Urinary bladder (tissue), 3 donors: ENCODE measurements at regions not wholly inside any gene's neighbourhood (a gene's known extent, or its start where the extent isn't known, plus 50 kb on each side); places are given as distances from the start of the nearest gene placed in this dataset.

Experiments used
- DNase-seq: peaks from one replicate; pipeline ENCODE4 v3.0.0-alpha.2; 2015; ENCODE audit errors: extremely low spot score
- H3K27ac ChIP-seq: one replicate; pipeline ENCODE4 v1.5.1; 2013; ENCODE audit warnings: low read depth, mild to moderate bottlenecking, moderate library complexity
- H3K36me3 ChIP-seq: one replicate; pipeline ENCODE4 v1.6.1; 2013; ENCODE audit warnings: mild to moderate bottlenecking, moderate library complexity; ENCODE audit not compliant: insufficient read depth
- H3K4me1 ChIP-seq: one replicate; pipeline ENCODE4 v1.6.1; 2013; ENCODE audit warnings: mild to moderate bottlenecking, moderate library complexity; ENCODE audit not compliant: insufficient read depth
- H3K4me3 ChIP-seq: one replicate; pipeline ENCODE4 v1.5.1; 2013; ENCODE audit warnings: low read depth, low read length
- WGBS: extraction: QIAGEN DNeasy Blood & Tissue Kit; methylation state at CpG from one replicate; pipeline ENCODE4 v1.1.7; 2013; 5-methylcytosine and 5-hydroxymethylcytosine counted together
- donor health status: healthy with polysubstance abuse.
- donor health status: healthy.

DNA sequence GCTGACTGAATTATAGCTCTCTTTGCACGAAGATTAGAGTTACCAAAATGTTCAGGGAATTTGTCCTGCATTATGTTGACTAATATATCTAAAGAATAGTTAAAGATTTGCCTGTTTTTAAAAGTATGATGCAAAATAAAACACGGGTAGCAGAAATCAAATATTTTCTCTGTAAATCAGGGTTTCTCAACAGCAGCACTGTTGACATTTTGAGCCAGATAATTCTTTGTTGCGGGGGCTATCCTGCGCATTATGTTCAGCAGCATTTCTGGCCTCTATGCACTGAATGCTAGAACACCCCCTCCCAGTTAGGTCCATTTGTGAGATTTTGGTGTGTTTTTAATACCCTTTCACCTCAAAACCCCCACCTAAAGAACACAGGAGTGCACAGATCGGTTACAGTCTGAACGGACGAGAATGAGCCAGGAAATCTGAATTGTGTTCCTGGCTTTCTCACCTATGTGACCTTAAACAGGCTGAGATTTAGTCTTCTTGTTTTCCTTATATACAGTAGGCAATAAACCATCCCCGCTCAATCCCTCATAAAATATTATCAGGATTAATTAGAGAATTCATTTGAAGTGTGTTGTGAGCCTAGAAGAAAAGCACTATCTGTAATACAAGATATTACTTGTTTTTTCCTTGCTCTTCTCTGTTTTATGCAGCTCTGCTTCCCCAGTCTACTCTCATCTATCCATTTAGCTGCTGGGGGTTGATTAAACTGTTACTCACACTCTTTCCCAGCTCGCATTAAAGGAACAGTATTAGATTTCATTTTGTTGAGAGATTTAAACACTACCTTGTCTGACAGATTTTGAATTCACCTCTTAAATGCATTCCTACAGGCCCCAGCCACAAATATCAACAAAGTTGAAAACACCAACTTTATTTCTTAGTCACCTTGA is 247.5 kb upstream of the GOLIM4 start:
- no peak for DNase-seq
- 77% methylated on average over 9 of the region's 9 CpGs for WGBS
- H3K27ac ChIP-seq, result no peak overlapping the region
- H3K4me1 ChIP-seq, result no peaks in the 10 kb centered on the region
- H3K36me3 ChIP-seq, result no peaks in the 10 kb centered on the region
- H3K4me3 ChIP-seq, result no peak overlapping the region

DNA sequence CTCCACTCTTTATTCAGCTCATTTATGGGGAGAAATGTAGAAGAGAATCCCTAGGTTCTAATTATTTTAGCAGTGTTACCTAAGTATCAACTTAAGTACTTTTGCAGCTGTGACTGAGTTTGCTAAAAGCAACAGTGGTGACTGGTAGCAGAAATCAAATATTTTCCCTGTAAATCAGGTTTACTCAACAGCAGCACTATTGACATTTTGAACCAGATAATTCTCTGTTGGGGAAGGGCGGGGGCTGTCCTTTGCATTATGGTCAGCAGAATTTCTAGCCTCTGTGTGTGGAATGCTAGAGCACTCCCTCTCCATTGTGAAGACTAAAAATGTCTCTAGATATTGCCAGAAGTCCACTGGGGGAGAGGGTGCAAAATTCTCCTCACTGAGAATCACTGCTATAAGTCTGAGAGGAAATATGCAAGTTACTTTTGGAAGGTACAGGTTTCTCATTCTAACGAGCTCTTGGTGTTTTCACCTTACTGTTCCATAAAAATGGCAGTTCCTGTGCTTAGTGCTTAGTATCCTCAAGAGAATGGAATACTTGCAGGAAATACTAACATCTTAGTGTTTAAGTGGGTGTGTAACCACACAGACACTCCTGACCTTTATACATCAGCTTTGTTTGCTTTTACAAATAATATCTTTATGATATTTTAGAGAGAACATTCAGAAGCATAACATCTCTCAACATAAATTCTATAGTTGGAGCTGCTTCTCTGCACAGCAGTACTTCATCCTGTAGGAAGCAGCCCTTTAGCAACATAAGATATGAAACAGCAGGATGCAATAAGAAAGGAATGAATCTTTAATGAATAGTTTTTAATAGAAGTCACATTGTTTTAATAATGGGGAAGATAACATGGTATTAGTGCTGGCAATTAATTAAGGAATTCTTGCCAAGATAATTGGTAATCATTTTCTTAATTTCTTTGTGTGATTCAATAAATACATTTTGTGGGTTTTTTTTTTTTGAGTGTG is 246.5 kb upstream of the GOLIM4 start:
- no peaks in the 10 kb centered on the region for H3K36me3 ChIP-seq
- no peak overlapping the region for H3K4me3 ChIP-seq
- DNase-seq, result no peak
- no peaks in the 10 kb centered on the region for H3K4me1 ChIP-seq
- 55% methylated on average over 2 of the region's 2 CpGs for WGBS
- no peak overlapping the region for H3K27ac ChIP-seq

DNA sequence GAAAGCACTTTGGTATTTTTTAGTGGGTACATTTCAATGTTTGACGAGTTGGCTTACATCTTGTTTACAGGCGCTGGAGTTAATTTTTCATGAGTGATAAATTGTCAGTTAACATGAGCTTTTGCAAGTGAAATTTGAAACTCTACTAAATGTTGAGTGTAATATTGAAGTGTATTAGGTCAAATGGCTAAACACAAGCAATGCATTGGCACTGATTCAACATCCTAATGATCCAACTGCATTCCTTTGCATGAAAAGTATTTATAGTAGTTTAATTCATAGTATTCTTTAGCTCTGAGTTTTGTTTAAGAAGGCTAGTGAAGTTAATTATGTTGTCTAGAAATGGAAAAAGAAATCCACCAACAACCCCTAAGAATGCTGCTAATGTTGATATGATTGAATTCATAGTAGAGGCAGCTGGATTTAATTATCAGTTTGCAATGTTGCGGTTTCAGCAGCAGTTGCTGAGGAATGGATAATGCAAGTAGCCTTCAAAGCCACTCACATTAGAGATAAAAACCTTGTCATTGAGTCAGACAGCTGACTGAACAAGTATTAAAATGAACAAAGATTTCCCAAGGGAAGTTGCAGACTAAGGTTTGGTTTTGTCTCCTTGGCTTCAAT is 245.6 kb upstream of the GOLIM4 start:
- 42% methylated on average over 3 of the region's 3 CpGs for WGBS
- no peak overlapping the region for H3K4me3 ChIP-seq
- DNase-seq, result no peak
- no peaks in the 10 kb centered on the region for H3K4me1 ChIP-seq
- H3K36me3 ChIP-seq, result no peaks in the 10 kb centered on the region
- no peak overlapping the region for H3K27ac ChIP-seq

DNA sequence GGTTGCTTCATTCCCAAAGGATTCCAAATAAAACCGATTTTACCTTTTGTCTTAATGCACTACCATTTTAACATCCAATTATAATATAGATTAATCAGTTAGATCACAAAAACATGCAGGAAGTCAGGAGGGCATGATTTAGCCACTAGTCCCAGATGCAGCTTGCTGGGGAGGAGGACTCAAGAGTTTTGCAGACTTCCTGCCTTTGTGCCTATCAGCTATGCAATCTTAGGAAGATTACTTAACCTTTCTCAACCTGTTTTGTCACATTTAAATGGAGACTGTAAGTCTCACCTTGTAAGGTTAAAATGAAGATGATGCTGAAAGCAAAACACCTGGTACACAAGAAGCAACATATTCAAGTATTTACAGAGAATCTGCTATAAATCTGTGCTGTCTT is 242.4 kb upstream of the GOLIM4 start:
- no peak overlapping the region for H3K4me3 ChIP-seq
- no peak for DNase-seq
- H3K36me3 ChIP-seq, result no peaks in the 10 kb centered on the region
- H3K27ac ChIP-seq, result no peak overlapping the region
- WGBS, result 72% methylated on average over 1 of the region's 1 CpG
- H3K4me1 ChIP-seq, result no peaks in the 10 kb centered on the region

DNA sequence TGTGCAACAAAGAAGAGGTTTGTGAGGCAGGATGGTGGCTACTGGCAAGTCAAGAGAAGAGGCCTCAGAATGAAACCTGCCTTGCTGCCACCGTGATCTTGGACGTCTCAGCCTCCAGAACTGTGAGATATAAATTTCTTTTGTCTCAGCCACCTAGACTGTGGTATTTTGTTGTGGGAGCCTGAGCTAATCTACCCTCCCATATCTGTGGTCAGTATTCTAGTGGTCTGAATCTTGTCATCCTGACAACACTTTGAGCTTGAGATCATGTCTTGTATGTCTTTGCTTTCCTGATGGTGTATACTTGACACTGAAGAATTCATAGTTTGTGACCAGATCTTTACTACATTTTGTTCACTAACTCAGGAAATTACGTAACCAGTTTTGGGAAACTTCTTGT is 240.6 kb upstream of the GOLIM4 start:
- no peak for DNase-seq
- 71% methylated on average over 3 of the region's 3 CpGs for WGBS
- H3K4me3 ChIP-seq, result no peak overlapping the region
- no peaks in the 10 kb centered on the region for H3K4me1 ChIP-seq
- H3K27ac ChIP-seq, result no peak overlapping the region
- H3K36me3 ChIP-seq, result no peaks in the 10 kb centered on the region

DNA sequence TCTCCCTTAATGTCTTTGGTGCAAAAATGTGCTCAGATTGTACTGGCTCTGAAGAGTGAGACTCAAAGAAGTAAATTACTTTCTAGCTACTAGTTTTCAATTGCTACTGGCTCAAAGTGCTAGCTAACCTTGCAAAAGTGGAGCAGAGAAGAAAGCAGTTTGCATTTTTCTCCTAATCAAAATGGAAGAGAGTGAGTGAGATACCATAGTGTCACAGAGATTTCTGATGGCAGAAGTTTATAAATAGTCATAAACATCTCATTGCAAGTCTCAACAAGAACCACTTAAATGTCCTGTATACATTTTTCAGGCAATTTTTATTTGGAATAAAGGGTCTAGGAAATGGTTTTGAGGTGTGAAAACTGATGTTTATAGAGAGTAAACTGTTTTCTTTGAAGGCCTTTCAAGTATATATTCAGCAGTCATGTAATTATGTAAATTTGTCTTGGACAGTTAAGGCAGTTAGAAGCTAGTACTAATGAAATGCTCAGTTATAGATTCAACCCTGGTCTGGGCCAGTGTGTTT is 237.7 kb upstream of the GOLIM4 start:
- no peak overlapping the region for H3K27ac ChIP-seq
- H3K36me3 ChIP-seq, result no peaks in the 10 kb centered on the region
- H3K4me1 ChIP-seq, result no peaks in the 10 kb centered on the region
- no peak overlapping the region for H3K4me3 ChIP-seq
- DNase-seq, result no peak

DNA sequence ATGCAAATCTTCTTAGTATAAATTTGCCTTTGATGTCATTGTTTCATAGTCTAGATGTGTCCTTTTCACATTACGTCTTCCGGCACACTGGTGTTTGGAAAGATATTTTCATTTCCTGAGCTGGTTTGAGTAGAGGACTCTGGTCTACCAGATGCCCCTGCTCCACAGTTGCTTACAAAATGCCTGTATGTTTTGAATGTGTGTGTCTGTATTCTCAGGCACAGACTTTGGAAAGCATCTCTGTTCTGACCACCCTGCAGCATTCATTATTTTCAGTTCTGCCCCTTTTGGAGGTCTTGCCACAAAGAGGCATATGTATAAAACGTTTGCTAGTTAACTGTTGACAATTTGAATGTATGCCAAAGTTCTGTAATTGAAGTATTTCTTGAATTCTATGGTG is 236.0 kb upstream of the GOLIM4 start:
- H3K27ac ChIP-seq, result no peak overlapping the region
- no peak for DNase-seq
- H3K4me3 ChIP-seq, result no peak overlapping the region
- H3K4me1 ChIP-seq, result no peaks in the 10 kb centered on the region
- no peaks in the 10 kb centered on the region for H3K36me3 ChIP-seq
- WGBS, result 63% methylated on average over 3 of the region's 3 CpGs

DNA sequence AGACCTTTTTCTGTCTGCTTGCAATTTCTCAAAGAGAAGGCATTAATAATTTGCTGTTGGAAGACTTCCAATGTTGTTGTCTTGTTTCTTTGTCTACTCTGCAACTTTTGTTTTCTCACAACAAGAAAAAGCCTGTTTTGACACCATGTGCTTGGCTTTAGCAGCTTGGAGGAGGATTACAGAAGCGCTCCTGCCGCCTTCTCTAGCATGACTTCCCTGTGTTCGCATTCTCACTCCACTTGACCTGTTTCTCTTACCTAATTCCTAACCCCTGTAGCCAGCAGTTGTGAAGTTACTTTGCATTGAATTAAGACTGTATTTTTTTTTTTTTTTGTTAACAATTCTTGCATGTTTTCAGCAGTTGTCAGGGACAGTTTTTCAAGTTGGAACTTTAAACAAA is 235.3 kb upstream of the GOLIM4 start:
- Histone ChIP-seq H3K4me3 (no peak overlapping the region), H3K27ac (no peak overlapping the region), H3K4me1 (no peaks in the 10 kb centered on the region), H3K36me3 (no peaks in the 10 kb centered on the region)
- 93% methylated on average over 3 of the region's 3 CpGs for whole genome bisulfite sequencing
- no peak for DNase-seq

DNA sequence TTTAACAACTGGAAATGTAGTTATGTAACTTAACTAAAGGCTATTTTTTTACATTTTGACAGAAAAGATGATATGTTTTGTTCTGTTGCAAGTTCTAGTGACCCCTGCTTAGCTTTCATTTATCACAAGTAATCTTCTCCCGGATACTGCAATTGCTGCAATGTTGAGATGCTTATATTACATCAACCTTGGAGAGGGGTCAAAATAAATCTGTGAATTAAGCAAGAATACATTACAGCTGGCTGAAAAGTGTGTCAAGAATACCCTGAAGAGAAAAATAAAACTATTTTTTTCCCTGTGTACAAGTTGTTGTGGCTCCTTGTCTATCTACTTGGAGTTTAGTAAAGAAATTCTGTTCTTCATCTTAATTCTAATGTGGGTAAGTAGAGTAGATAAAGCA is 232.1 kb upstream of the GOLIM4 start:
- Histone ChIP-seq H3K27ac (peak overlapping the region; percentile 5), H3K4me1 (no peaks in the 10 kb centered on the region), H3K4me3 (no peak overlapping the region), H3K36me3 (no peaks in the 10 kb centered on the region)
- 45% methylated on average over 1 of the region's 1 CpG for WGBS
- DNase-seq, result no peak

DNA sequence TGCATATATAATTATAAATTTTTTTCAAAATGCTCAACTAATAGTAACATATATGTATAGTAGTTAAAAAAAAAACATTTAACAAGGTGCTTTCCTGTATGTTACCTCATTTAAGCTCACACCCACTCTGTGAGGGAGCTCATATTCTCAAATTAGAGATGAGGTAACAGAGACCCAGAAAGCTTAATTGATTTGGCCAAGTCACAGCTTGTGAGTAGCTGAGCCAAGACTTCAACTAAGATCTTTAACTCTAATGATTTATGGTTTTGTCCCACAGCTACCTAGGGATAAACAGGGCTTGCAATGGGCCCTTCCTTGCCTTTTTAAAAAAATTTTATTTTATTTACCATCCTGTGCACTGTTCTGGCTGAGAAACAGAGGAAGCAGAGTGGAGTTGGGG is 230.0 kb upstream of the GOLIM4 start:
- H3K27ac ChIP-seq, result no peak overlapping the region
- no peak overlapping the region for H3K4me3 ChIP-seq
- no peak for DNase-seq
- no peaks in the 10 kb centered on the region for H3K36me3 ChIP-seq
- no peaks in the 10 kb centered on the region for H3K4me1 ChIP-seq

DNA sequence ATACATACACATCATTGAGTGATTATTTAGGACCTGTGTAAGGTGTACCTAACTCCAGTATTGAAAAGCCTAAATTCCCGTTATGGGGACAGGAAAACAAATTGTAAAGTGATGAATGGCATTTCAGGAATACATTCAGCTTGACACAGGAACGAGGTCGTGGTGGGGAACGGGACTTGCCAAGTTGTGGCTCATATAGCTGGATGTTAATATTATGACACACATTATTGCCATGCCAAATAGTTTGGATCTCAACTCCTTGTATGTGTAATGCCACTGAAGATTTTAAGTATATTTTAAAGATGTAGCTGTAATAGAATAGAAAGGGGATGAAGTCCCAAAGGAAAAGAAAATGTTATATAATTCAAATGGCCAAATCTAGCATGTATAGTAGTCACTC is 227.2 kb upstream of the GOLIM4 start:
- H3K27ac ChIP-seq, result no peak overlapping the region
- H3K36me3 ChIP-seq, result no peaks in the 10 kb centered on the region
- no peaks in the 10 kb centered on the region for H3K4me1 ChIP-seq
- no peak overlapping the region for H3K4me3 ChIP-seq
- DNase-seq, result no peak
- WGBS, result 47% methylated on average over 4 of the region's 4 CpGs

DNA sequence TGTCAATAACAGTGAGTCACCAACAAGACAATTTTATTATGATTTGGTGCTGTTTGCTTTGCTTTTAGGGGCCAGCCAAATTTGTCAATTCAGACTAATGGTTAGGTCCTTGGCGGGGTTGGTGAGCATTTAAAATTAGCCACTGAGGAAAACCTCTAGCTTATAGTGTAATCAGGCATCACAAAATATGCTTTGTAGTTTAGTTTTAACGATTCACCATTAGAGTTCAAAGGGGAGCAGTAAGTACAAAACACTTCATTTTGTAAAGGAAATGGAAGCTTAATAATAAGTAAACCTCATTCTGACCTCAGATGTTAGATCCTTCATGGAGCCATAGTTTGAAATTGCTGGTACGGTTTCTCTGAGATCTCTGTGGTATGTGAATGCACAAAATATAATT is 218.4 kb upstream of the GOLIM4 start:
- no peak overlapping the region for H3K4me3 ChIP-seq
- WGBS, result 69% methylated on average over 3 of the region's 3 CpGs

DNA sequence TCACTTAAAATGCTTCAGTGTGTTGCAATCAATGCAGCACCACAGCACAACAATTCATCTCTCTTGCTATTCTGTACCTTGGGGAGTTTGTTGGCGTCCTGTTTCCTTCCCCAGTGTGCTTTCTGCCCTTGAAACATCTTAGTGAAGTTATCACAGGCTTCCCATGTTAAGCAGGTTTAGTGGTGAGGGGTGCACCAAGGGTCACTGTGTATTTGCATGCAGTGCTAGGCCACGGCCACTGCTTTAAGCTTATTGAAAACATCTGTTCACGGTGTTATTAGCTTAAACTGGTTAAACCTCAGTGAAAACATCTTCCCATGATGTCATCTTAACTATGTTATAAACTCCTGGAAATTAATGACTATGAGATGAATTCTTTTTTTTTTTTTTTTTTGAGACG is 217.3 kb upstream of the GOLIM4 start:
- H3K27ac ChIP-seq, result no peak overlapping the region
- WGBS, result 70% methylated on average over 4 of the region's 4 CpGs
- no peak overlapping the region for H3K4me3 ChIP-seq
- DNase-seq, result no peak
- no peaks in the 10 kb centered on the region for H3K4me1 ChIP-seq
- no peaks in the 10 kb centered on the region for H3K36me3 ChIP-seq

More for the DNA sequence above, 218.4 kb upstream of the GOLIM4 start:
- DNase-seq, result no peak
- no peaks in the 10 kb centered on the region for H3K36me3 ChIP-seq
- no peaks in the 10 kb centered on the region for H3K4me1 ChIP-seq
- no peak overlapping the region for H3K27ac ChIP-seq
